OCI-LY7 (cell line): ENCODE measurements at regions not wholly inside any gene's neighbourhood (a gene's known extent, or its start where the extent isn't known, plus 50 kb on each side); places are given as distances from the start of the nearest gene placed in this dataset.
A peak's percentile ranks its signal among the peaks of the same experiment; 100 is the strongest.

Experiments used
- BruUV-seq: library from RNA; stranded (reverse); fragments of 400-500 nt; replicated peaks from 2 replicates; lab custom pipeline; 2021; lab: Mats Ljungman, UMichigan
- CTCF ChIA-PET: fragments of 300-600 bp; sonication (Branson Sonifier 250); formaldehyde crosslinking; loops from one replicate; lab custom pipeline; 2022; ENCODE audit warnings: antibody characterized with exemption; ENCODE audit not compliant: unreplicated experiment; lab: Charles Lee
- POLR2A ChIA-PET: fragments of 300-600 bp; sonication (Branson Sonifier 250); formaldehyde crosslinking; loops from one replicate; lab custom pipeline; 2022; ENCODE audit warnings: antibody characterized with exemption; lab: Charles Lee
- DNase-seq: peaks from one replicate; pipeline ENCODE4 v3.0.0-alpha.2; 2015; ENCODE audit warnings: low spot score
- H2AFZ ChIP-seq: fragments of 200-600 bp; sonication (generic), shearing (Covaris generic); 2 replicates; pipeline ENCODE4 v1.6.1; 2014; ENCODE audit warnings: mild to moderate bottlenecking, antibody characterized with exemption, low read length, moderate library complexity
- H3K27ac ChIP-seq: fragments of 200-600 bp; sonication (generic); 2 replicates; pipeline ENCODE4 v1.5.1; 2014; ENCODE audit warnings: mixed run types, low read depth, mild to moderate bottlenecking, moderate library complexity, low read length, inconsistent platforms; ENCODE audit not compliant: poor library complexity, severe bottlenecking
- H3K36me3 ChIP-seq: fragments of 200-600 bp; sonication (generic); 2 replicates; pipeline ENCODE4 v1.6.1; 2014; ENCODE audit warnings: mild to moderate bottlenecking, antibody characterized with exemption, low read length, moderate library complexity, mixed read lengths; ENCODE audit not compliant: insufficient read depth
- H3K4me1 ChIP-seq: fragments of 200-600 bp; sonication (generic); 2 replicates; pipeline ENCODE4 v1.5.1; 2014; ENCODE audit warnings: mild to moderate bottlenecking, low read length; ENCODE audit not compliant: insufficient read depth, poor library complexity, severe bottlenecking
- H3K4me2 ChIP-seq: fragments of 200-600 bp; sonication (generic); 2 replicates; pipeline ENCODE4 v1.6.1; 2014; ENCODE audit warnings: mild to moderate bottlenecking, low read length
- H3K4me3 ChIP-seq: fragments of 200-600 bp; sonication (generic); 2 replicates; pipeline ENCODE4 v1.5.1; 2014; ENCODE audit warnings: mild to moderate bottlenecking, low read depth, low read length; ENCODE audit not compliant: poor library complexity, severe bottlenecking
- H3K79me2 ChIP-seq: fragments of 200-600 bp; sonication (generic); 2 replicates; pipeline ENCODE4 v1.6.1; 2016; ENCODE audit warnings: low read depth, mild to moderate bottlenecking, low read length, moderate library complexity, mixed read lengths; ENCODE audit not compliant: insufficient read depth
- H3K9me2 ChIP-seq: fragments of 200-600 bp; sonication (generic); 2 replicates; pipeline ENCODE4 v1.6.1; 2016; ENCODE audit warnings: mild to moderate bottlenecking, low read length, mixed read lengths; ENCODE audit not compliant: insufficient read depth
- H3K9me3 ChIP-seq: fragments of 200-600 bp; sonication (generic); 2 replicates; pipeline ENCODE4 v1.6.1; 2014; ENCODE audit warnings: mild to moderate bottlenecking, mixed run types, low read length, mixed read lengths
- H4K20me1 ChIP-seq: fragments of 200-600 bp; sonication (generic); 2 replicates; pipeline ENCODE4 v1.6.1; 2014; ENCODE audit warnings: mild to moderate bottlenecking, antibody characterized with exemption, low read length, moderate library complexity, mixed read lengths; ENCODE audit not compliant: insufficient read depth
- EZH2phosphoT487 ChIP-seq: fragments of 200-600 bp; sonication (generic); IDR thresholded peaks from 2 replicates; pipeline ENCODE4 v1.6.1; 2018; ENCODE audit warnings: low read depth, borderline replicate concordance, mild to moderate bottlenecking, mixed run types, antibody characterized with exemption, low read length, moderate library complexity, mixed read lengths
- intact Hi-C: fragments of 100-400 bp; cut with micrococcal nuclease; formaldehyde crosslinking; loops from one replicate; pipeline ENCODE4 v1.10.0; 2022; ENCODE audit not compliant: unreplicated experiment
- TF ChIP-seq, protein P1 (sequence below): fragments of 200-600 bp; sonication (generic); conservative IDR thresholded peaks from 2 replicates; pipeline ENCODE4 v1.5.1; 2014; ENCODE audit warnings: mild to moderate bottlenecking, antibody characterized with exemption, low read length, moderate library complexity, mixed read lengths

DNA sequence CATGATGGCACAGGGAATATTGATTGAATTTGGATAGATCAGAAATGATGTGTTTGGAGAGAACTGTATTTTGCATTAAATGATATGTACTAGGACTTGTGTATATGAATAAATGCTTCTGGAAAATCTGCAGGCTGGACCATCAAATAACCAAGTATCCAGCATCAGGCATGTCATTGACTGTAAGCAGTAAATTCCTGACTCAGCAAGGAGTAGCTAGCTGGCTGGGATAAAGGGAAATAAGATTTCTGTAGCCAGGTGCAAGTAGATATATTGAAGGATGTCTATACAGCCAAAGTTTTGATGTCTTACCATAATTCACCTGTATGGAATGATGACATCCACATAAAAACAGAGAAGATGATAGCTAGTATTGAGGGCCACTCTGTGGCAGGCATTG, 809.6 kb downstream of the CDH11 start:
- Histone ChIP-seq H3K4me1 (peaks cover 80% of the 10 kb centered on the region), H3K9me2 (no peaks in the 10 kb centered on the region), H2AFZ (peak overlapping the region; percentile 58; the same call in 1 of the 2 replicates), H3K27ac (peak overlapping the region; percentile 100), H3K4me2 (peak overlapping the region; percentile 67; the same call in 1 of the 2 replicates), H3K9me3 (peaks cover 26% of the 10 kb centered on the region), H3K79me2 (no peaks in the 10 kb centered on the region), H3K36me3 (peaks cover 50% of the 10 kb centered on the region), H4K20me1 (no peaks in the 10 kb centered on the region), H3K4me3 (no peak overlapping the region)
- no peak for TF ChIP-seq EZH2phosphoT487
- no TSS peak for BruUV-seq
- intact Hi-C loops, result no loop called here
- POLR2A ChIA-PET, result interaction anchor here (0.6 to 2.6 kb wide), 14 partner anchors 10 to 1093 kb away, joined by 3 to 22 read pairs (median 3); no protein-coding TSS in a partner anchor
- DNase-seq, result no peak
- CTCF ChIA-PET, result no interaction called here

DNA sequence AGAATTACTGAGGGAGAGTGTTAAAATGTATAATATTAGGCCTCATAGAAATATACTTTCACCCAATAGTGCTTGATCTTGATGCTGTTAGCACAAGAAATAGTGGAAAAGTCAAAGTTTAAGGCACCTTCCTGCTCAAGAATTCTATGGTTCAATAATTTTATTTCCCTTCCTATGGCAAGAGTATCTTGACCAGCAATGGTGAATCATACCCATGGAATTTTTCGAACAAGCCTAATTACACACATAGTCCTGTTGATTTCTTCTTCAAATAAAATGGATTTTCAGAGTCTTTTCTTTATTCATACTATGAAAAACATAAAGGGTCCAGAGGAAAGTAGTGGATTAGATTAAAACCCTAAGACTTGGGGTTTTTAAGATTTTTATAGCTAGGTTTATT, 810.6 kb downstream of the CDH11 start:
- H4K20me1 ChIP-seq, result no peaks in the 10 kb centered on the region
- DNase-seq, result no peak
- peaks cover 44% of the 10 kb centered on the region for H3K36me3 ChIP-seq
- TF ChIP-seq, protein P1, sequence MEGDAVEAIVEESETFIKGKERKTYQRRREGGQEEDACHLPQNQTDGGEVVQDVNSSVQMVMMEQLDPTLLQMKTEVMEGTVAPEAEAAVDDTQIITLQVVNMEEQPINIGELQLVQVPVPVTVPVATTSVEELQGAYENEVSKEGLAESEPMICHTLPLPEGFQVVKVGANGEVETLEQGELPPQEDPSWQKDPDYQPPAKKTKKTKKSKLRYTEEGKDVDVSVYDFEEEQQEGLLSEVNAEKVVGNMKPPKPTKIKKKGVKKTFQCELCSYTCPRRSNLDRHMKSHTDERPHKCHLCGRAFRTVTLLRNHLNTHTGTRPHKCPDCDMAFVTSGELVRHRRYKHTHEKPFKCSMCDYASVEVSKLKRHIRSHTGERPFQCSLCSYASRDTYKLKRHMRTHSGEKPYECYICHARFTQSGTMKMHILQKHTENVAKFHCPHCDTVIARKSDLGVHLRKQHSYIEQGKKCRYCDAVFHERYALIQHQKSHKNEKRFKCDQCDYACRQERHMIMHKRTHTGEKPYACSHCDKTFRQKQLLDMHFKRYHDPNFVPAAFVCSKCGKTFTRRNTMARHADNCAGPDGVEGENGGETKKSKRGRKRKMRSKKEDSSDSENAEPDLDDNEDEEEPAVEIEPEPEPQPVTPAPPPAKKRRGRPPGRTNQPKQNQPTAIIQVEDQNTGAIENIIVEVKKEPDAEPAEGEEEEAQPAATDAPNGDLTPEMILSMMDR, result no peak
- TF ChIP-seq EZH2phosphoT487, result no peak
- CTCF ChIA-PET, result no interaction called here
- H3K4me3 ChIP-seq, result no peak overlapping the region
- intact Hi-C loops, result no loop called here
- H3K9me3 ChIP-seq, result peaks cover 26% of the 10 kb centered on the region
- POLR2A ChIA-PET, result interaction anchor here (0.6 to 2.7 kb wide), 9 partner anchors 8 to 250 kb away, joined by 3 to 22 read pairs (median 5); no protein-coding TSS in a partner anchor
- H3K27ac ChIP-seq, result no peak overlapping the region
- no peak overlapping the region for H3K4me2 ChIP-seq
- H3K9me2 ChIP-seq, result no peaks in the 10 kb centered on the region
- no TSS peak for BruUV-seq
- H3K79me2 ChIP-seq, result no peaks in the 10 kb centered on the region
- H3K4me1 ChIP-seq, result peaks cover 71% of the 10 kb centered on the region
- no peak overlapping the region for H2AFZ ChIP-seq

DNA sequence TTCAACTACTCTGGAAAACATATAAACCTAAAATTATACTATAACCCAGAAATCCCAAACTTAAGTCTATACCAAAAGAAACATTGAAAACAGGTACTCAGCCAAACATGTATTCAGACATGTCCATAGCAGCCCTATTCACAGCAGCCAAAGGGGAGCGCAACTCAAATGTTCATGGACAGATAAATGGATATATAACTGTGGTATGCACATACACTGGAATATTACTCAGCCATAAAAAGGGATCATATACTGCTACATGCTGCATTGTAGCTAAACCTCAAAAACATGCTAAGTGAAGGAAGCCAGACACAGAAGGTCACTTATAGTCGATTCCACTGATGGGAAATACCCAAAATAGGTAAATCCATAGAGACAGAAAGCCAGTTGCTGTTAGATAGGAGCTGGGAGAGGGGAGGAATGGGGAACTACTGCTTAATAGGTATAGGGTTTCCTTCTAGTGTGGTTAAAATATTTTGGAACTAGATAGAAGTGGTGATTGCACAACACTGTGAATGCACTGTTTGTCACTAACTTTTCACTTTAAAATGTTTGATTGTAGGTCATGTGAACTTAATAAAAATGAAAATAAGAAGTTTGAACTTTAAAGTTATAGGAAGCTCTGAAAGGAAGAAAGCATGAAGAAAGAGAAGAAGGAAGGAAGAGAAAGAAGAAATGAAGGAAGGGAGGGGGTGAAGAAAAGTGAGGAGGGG, 812.3 kb downstream of the CDH11 start:
- Histone ChIP-seq H3K4me2 (no peak overlapping the region), H2AFZ (peak overlapping the region; percentile 1; the same call in 1 of the 2 replicates), H3K79me2 (no peaks in the 10 kb centered on the region), H3K4me3 (no peak overlapping the region), H3K36me3 (peaks cover 34% of the 10 kb centered on the region), H3K4me1 (peaks cover 71% of the 10 kb centered on the region), H3K9me3 (peaks cover 28% of the 10 kb centered on the region), H4K20me1 (no peaks in the 10 kb centered on the region), H3K9me2 (no peaks in the 10 kb centered on the region), H3K27ac (peak overlapping the region; percentile 58)
- TF ChIP-seq, protein P1, result no peak
- no peak for TF ChIP-seq EZH2phosphoT487
- BruUV-seq, result no TSS peak
- ChIA-PET CTCF (no interaction called here), POLR2A (interaction anchor here (0.5 to 2.7 kb wide), 6 partner anchors 10 to 103 kb away, joined by 3 to 12 read pairs (median 6); no protein-coding TSS in a partner anchor)
- no peak for DNase-seq
- intact Hi-C loops, result no loop called here
